HL-60 (cell line): ENCODE measurements at regions not wholly inside any gene's neighbourhood (a gene's known extent, or its start where the extent isn't known, plus 50 kb on each side); places are given as distances from the start of the nearest gene placed in this dataset.

Source experiments
- DNase-seq, 2 experiments: peaks; one replicate each; pipeline ENCODE4 v3.0.0-alpha.2; 2010 to 2020; ENCODE audit warnings: low read depth in 1 of 2, low spot score in 1 of 2
- H3K27ac ChIP-seq: fragments of 250-450 bp; sonication (Bioruptor Pico); replicated peaks from 2 replicates; pipeline ENCODE4 v1.5.1; 2020; ENCODE audit warnings: mild to moderate bottlenecking, moderate library complexity
- H3K27me3 ChIP-seq: fragments of 250-450 bp; sonication (Bioruptor Pico); 2 replicates; pipeline ENCODE4 v1.5.1; 2021; ENCODE audit warnings: mild to moderate bottlenecking, moderate library complexity; ENCODE audit not compliant: insufficient read depth, poor library complexity, severe bottlenecking
- H3K4me3 ChIP-seq: replicated peaks from 2 replicates; pipeline ENCODE4 v1.5.1; 2011; ENCODE audit warnings: mild to moderate bottlenecking, control low read depth, low read length; ENCODE audit not compliant: insufficient read depth
- GABPA ChIP-seq: IDR thresholded peaks from 2 replicates; pipeline ENCODE4 v1.6.1; 2012; ENCODE audit warnings: low read depth
- POLR2AphosphoS5 ChIP-seq: IDR thresholded peaks from 2 replicates; pipeline ENCODE4 v1.6.1; 2012; ENCODE audit warnings: low read depth
- SPI1 ChIP-seq: IDR thresholded peaks from 2 replicates; pipeline ENCODE4 v1.6.1; 2012; ENCODE audit warnings: low read depth, mild to moderate bottlenecking, borderline replicate concordance
- TF ChIP-seq, protein P1 (sequence below): IDR thresholded peaks from 2 replicates; pipeline ENCODE4 v1.6.1; 2012; ENCODE audit warnings: low read depth; ENCODE audit not compliant: insufficient replicate concordance
- TF ChIP-seq, protein P2 (sequence below): IDR thresholded peaks from one replicate; pipeline ENCODE4 v1.5.1; 2011; ENCODE audit warnings: low read length, control low read depth, inconsistent platforms; ENCODE audit not compliant: insufficient read depth

DNA sequence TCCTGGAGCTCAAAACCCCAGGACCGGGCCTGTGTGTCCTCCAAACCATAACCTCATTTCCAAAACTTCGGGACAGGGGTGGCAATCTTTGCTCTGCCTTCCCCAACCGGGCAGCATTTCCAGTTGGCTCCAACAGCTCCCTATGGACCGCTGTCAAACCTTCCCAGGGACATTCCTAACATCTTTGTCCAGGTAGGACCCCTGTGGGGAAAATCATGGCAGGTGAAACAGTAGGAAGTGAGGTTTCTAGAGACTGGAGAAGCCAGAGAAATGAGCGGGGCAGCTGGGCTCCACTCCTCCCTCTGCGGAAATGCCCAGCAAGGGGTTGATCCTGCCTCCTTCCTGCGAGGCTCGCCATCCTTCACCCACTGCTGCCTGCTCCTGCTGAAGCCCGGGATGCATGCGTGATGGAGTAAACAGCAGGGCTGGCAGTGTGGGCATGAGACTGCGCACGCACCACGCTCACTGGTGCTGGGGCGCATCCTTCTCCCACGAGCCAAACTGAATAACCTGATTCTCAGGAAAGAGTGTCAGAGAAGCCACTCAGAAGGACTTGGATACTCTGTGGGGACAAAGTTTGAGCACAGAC, 136.4 kb downstream of the BUD13 start:
- H3K4me3 ChIP-seq = no peak overlapping the region
- H3K27ac ChIP-seq = no peak overlapping the region
- no peak for DNase-seq
- H3K27me3 ChIP-seq = no peaks in the 10 kb centered on the region
- no peak for TF ChIP-seq POLR2AphosphoS5
- TF ChIP-seq, protein P1, sequence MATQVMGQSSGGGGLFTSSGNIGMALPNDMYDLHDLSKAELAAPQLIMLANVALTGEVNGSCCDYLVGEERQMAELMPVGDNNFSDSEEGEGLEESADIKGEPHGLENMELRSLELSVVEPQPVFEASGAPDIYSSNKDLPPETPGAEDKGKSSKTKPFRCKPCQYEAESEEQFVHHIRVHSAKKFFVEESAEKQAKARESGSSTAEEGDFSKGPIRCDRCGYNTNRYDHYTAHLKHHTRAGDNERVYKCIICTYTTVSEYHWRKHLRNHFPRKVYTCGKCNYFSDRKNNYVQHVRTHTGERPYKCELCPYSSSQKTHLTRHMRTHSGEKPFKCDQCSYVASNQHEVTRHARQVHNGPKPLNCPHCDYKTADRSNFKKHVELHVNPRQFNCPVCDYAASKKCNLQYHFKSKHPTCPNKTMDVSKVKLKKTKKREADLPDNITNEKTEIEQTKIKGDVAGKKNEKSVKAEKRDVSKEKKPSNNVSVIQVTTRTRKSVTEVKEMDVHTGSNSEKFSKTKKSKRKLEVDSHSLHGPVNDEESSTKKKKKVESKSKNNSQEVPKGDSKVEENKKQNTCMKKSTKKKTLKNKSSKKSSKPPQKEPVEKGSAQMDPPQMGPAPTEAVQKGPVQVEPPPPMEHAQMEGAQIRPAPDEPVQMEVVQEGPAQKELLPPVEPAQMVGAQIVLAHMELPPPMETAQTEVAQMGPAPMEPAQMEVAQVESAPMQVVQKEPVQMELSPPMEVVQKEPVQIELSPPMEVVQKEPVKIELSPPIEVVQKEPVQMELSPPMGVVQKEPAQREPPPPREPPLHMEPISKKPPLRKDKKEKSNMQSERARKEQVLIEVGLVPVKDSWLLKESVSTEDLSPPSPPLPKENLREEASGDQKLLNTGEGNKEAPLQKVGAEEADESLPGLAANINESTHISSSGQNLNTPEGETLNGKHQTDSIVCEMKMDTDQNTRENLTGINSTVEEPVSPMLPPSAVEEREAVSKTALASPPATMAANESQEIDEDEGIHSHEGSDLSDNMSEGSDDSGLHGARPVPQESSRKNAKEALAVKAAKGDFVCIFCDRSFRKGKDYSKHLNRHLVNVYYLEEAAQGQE = no peak
- no peak for TF ChIP-seq GABPA
- TF ChIP-seq, protein P2, sequence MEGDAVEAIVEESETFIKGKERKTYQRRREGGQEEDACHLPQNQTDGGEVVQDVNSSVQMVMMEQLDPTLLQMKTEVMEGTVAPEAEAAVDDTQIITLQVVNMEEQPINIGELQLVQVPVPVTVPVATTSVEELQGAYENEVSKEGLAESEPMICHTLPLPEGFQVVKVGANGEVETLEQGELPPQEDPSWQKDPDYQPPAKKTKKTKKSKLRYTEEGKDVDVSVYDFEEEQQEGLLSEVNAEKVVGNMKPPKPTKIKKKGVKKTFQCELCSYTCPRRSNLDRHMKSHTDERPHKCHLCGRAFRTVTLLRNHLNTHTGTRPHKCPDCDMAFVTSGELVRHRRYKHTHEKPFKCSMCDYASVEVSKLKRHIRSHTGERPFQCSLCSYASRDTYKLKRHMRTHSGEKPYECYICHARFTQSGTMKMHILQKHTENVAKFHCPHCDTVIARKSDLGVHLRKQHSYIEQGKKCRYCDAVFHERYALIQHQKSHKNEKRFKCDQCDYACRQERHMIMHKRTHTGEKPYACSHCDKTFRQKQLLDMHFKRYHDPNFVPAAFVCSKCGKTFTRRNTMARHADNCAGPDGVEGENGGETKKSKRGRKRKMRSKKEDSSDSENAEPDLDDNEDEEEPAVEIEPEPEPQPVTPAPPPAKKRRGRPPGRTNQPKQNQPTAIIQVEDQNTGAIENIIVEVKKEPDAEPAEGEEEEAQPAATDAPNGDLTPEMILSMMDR = no peak
- no peak for TF ChIP-seq SPI1

DNA sequence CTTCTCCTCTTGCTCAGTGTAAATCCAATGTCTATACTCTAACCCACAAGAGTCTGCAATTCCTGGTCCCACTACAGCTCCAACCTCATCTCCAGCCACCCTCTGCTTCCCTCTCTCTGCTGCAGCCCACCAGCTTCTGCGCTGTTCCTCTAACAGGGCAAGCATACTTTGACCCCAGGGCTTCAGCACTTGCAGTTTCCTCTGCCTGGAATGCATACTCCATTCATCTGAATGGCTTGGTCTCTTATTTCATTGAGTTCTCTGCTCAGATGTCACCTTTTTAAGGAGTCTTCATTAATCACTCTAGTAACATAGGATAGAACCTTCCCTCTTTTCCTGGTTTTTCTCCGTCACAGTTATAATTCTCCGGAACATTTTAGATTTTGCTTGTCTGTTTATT, 141.6 kb downstream of the BUD13 start:
- Histone ChIP-seq H3K27ac (no peak overlapping the region), H3K27me3 (no peaks in the 10 kb centered on the region), H3K4me3 (no peak overlapping the region)
- no peak for DNase-seq
- TF ChIP-seq, protein P1 = no peak
- TF ChIP-seq, protein P2 = no peak
- no peak for TF ChIP-seq POLR2AphosphoS5
- TF ChIP-seq GABPA = no peak
- TF ChIP-seq SPI1 = no peak

DNA sequence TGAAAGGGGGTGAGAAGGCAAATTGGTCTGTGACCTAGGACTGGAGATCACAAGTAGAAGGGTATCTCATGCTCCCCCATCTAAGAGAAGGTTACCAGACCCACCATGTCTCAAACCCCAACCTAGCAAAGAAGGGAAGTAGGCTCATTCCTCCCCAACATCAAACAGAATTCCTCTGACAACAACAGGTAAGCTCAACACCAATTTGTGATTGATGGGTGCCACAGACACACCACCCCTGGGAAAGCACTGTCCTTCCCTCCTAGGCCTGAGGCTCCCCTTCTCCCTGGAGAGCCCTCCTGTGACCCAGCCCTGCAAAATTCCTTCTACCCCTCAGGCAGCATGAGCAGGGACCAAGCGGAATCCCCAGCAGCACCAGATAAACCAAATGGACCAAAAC, 154.3 kb downstream of the BUD13 start:
- no peak overlapping the region for H3K27ac ChIP-seq
- no peak for DNase-seq
- no peak overlapping the region for H3K4me3 ChIP-seq
- TF ChIP-seq, protein P1 = no peak
- TF ChIP-seq, protein P2 = no peak
- TF ChIP-seq GABPA (no peak), POLR2AphosphoS5 (no peak), SPI1 (no peak)
- H3K27me3 ChIP-seq = no peaks in the 10 kb centered on the region
